Erythroblast (primary cell): ENCODE measurements at regions not wholly inside any gene's neighbourhood (a gene's known extent, or its start where the extent isn't known, plus 50 kb on each side); places are given as distances from the start of the nearest gene placed in this dataset.

ENCODE experiments used
- GATA1 ChIP-seq: IDR thresholded peaks from 2 replicates; pipeline ENCODE4 v1.6.1; 2011; ENCODE audit warnings: low read depth, mild to moderate bottlenecking, control low read depth, low read length, moderate library complexity
- POLR2A ChIP-seq: IDR thresholded peaks from 2 replicates; pipeline ENCODE4 v1.6.1; 2011; ENCODE audit warnings: mild to moderate bottlenecking, low read length

DNA sequence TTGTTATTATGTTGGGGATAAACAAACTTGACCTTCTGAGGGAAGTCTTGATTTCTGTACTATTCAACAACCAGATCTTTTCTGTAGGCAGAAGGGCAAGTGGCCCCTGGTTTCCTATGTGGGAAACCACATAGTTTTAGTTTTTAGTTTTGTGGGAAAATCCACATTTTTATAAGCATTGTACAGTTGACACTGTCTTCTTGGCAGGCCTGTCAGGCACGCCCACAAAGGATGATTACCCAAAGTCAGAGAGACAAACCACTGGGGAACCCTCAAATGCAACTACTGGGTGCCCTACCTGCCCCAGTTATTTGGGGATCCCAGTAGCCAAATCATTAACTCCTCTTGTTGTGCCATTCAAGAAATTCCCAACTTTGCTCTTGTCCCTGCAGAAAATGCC is 75.1 kb upstream of the UTY start:
- TF ChIP-seq POLR2A (no peak), GATA1 (no peak)
